NCI-H460 (cell line): ENCODE measurements at regions not wholly inside any gene's neighbourhood (a gene's known extent, or its start where the extent isn't known, plus 50 kb on each side); places are given as distances from the start of the nearest gene placed in this dataset.
"Not testable (repeated sequence)": the region's sequence is repeated elsewhere in the genome, so short reads cannot be mapped to it uniquely, and the experiment has no call there.

Experiments
- DNase-seq: peaks from one replicate; pipeline ENCODE4 v3.0.0-alpha.2; 2016; ENCODE audit warnings: low read depth; ENCODE audit errors: extremely low read depth
- small RNA-seq, 2 experiments: library from RNA; depleted of rRNA; stranded (forward); fragments of <200 nt; gene quantifications; one replicate each; pipeline ENCODE3, GENCODE V24; 2014

DNA sequence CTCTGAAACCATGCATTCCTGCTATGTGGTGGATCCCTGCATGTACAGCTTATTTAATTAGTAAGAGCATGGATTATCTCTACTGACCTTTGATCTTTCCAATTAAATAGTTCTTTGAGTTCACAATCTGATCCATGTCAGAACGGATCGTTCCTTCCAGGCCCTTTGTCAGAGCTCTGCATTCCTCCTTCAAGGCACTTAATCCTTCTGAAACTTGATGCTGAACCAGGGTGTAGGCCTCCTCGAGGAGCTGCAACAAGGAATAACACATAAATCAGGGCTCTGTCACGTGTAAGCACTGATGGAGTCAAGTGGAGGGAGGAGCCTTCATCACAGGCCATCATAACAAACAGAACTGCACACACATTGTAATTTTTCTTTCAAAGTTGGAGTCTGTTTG lies 68.4 kb upstream of the EDEM3 start:
- DNase-seq = no peak

DNA sequence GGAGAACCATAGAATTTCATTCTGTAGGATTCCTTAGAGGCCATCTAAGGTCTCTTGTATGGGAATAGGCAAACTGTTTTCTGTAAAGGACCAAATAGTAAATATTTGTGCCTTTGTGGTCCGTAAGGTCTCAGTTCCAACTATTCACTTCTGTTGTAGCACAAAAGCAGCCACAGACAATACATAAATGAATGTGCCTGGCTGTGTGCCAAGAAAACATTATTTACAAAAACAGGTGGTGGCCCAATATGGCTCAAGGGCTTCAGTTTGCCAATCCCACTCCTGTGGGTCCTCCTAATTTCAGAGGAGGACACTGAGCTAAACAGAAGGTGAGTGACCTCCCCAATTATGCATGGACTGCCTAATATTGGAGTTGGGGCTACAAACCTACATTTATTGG lies 67.6 kb upstream of the EDEM3 start:
- no peak for DNase-seq

- DNase-seq = no peak
Measured at GRCh38 chr1:184821658-184822057, 67.0 kb upstream of the EDEM3 start.

- no peak for DNase-seq
Measured at GRCh38 chr1:184820956-184821355, 66.3 kb upstream of the EDEM3 start.

- DNase-seq = no peak
Measured at GRCh38 chr1:184820218-184820750, 65.6 kb upstream of the EDEM3 start.

DNA sequence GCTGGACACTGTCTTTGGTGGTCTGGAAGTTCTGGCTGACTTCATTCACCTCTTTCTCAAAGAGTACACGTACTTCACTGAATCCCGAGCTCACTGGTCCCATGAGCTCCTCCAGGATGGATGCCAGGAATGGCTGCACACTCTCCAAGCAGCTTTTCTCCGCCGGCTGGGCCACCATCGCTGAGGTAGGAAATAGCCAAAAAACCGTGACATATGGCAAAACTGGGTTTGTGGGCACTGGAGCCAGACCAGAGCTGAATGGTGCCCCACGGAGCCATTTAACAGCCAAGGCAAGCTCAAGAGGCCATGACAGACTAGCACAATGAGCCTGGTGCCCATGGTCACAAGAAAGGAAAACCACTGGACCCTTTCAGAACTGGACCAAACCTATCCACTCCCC lies 64.0 kb upstream of the EDEM3 start:
- DNase-seq = no peak

GRCh38 chr1:184817003-184817402 lies 62.3 kb upstream of the EDEM3 start:
- DNase-seq = not testable (repeated sequence)

- no peak for DNase-seq
Measured at GRCh38 chr1:184813528-184814089, 59.0 kb upstream of the EDEM3 start.

DNA sequence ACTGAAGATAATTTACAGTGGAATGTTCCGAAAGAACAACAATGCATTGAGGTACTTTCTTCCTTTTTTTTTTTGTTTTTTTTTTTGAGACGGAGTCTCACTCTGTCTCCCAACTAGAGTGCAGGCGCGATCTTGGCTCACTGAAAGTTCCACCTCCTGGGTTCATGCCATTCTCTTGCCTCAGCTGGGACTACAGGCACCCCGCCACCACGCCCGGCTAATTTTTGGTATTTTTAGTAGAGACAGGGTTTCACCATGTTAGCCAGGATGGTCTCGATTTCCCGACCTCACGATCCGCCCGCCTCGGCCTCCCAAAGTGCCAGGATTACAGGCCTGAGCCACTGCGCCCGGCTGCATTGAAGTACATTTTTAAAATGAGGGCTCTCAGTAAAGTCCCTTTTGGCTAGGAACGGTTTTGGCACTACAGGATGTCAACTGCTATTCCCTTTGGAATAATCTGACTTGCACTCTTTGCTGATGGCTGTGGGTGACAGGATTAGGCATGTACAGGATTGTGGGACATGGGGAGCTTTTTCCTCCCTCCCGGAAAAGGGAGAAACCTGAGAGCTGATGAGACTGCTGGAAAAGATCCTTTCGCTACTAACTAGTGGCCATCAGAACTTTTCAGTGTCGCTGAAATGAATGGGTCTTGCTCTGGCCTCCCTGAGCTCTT lies 56.9 kb upstream of the EDEM3 start:
- DNase-seq = no peak

GRCh38 chr1:184810735-184811343 lies 56.2 kb upstream of the EDEM3 start:
- no peak for DNase-seq

DNA sequence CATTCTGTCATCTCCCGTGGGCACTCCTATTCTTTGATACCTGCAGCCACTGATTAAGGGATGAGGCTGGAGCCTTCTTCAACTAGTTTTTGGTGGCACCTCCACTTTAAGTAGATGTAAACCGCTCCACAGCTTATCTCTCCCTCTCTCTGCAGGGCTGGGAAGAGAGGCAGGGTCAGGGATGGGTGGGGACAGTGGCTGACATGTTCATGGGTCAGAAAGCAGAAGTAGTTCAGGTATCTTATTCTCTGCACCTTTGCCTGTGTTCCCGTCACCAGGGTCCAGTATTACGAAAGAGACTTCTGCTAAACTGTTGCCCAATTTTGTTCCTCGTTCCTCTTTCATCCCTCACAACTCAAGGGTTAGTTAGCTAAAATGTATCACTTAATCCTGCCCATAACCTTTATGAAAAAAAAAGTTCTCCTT lies 51.7 kb upstream of the EDEM3 start:
- DNase-seq = no peak

GRCh38 chr1:184805667-184806295 lies 51.1 kb upstream of the EDEM3 start:
- peak; percentile 89 for DNase-seq

Small RNAs in the stretch of these regions (small RNA-seq; reads per million reads assigned to genes)
- gene RNU7-13P = 0 to 0.18 reads per million in 2 experiments
